ENCODE measurements at regions not wholly inside any gene's neighbourhood (a gene's known extent, or its start where the extent isn't known, plus 50 kb on each side); places are given as distances from the start of the nearest gene placed in this dataset.

GRCh38 chr5:5637173-5637572, 214.7 kb downstream of the ICE1 start:
- POLR2A ChIA-PET, result no interaction called here
- CTCF ChIA-PET, result no interaction called here
- no peak for DNase-seq (ENCODE audit: low read depth, low spot score)
- no peak for TF ChIP-seq CTCF (IDR thresholded peaks at IDR 0.05; ENCODE audit: insufficient read depth, low read length, missing control alignments)
- no peak overlapping the region for H3K4me3 ChIP-seq (ENCODE audit: low read depth, low read length)

DNA sequence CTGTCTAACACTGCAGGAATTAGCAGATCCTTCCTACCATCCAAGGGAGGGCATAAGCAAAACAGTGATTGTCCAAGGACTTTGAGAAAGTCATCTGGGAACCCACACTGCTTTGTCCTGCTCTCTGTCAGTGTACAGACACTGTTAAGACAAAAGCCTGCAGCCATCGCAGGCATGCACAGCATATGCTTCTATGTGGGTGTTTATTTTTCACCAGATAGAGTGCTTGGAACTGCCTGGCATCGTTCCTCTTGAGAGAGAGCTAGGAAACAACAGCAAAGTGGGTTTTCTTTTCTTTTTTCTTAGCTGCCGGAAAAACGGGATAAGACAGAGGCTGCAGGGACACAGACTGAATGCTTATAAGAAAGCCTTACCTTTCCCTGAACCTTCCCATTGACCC, 212.3 kb downstream of the ICE1 start:
- no peak for DNase-seq (ENCODE audit: low read depth, low spot score)
- TF ChIP-seq CTCF (IDR thresholded peaks at IDR 0.05; ENCODE audit: insufficient read depth, low read length, missing control alignments), result no peak
- ChIA-PET CTCF (no interaction called here), POLR2A (no interaction called here)
- no peak overlapping the region for H3K4me3 ChIP-seq (ENCODE audit: low read depth, low read length)

- H3K4me3 ChIP-seq (ENCODE audit: low read depth, low read length), result no peak overlapping the region
- CTCF ChIA-PET, result no interaction called here
- TF ChIP-seq CTCF (IDR thresholded peaks at IDR 0.05; ENCODE audit: insufficient read depth, low read length, missing control alignments), result no peak
- DNase-seq (ENCODE audit: low read depth, low spot score), result no peak
- POLR2A ChIA-PET, result no interaction called here
Observed at GRCh38 chr5:5633579-5633978, 211.1 kb downstream of the ICE1 start.

DNA sequence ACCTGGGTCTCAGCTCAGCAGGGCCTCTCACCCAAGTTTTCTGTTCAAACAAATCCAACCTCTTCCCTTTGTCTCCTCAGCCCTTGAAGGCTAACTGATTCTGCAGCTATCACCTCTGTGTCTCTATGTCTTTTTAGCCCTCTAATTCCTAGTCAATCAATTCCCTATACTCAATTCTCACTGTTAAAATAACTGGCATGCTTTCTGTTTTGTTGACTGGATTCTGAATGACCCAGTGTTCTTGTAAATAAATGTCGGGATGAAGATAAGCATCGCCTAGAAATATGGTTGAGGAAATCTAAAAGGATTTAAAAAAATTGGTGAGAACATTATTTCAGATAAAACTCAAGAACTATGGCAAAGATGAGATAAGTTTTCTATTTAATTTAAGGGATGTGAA, 210.2 kb downstream of the ICE1 start:
- no peak for TF ChIP-seq CTCF (IDR thresholded peaks at IDR 0.05; ENCODE audit: insufficient read depth, low read length, missing control alignments)
- DNase-seq (ENCODE audit: low read depth, low spot score), result no peak
- ChIA-PET CTCF (no interaction called here), POLR2A (no interaction called here)
- no peak overlapping the region for H3K4me3 ChIP-seq (ENCODE audit: low read depth, low read length)

DNA sequence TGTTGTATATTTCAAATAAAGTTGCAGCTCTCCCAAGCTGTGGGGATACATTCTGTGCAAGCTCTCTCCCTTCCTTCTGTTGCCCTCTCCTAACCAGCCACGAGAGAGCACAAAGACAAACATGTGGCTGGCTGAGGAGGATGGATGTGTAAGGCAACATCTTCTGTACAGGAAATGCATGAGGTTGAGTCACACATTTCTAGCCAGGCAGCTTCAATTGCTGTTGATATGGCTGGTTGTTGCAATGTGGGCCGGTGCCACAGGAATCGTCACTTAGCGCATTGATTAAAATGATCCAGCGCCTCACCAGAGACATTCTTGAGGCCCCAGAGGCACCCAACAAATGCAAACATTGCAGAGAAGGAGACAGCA, 207.1 kb downstream of the ICE1 start:
- no peak overlapping the region for H3K4me3 ChIP-seq (ENCODE audit: low read depth, low read length)
- TF ChIP-seq CTCF (IDR thresholded peaks at IDR 0.05; ENCODE audit: insufficient read depth, low read length, missing control alignments), result no peak
- ChIA-PET POLR2A (no interaction called here), CTCF (no interaction called here)
- no peak for DNase-seq (ENCODE audit: low read depth, low spot score)

DNA sequence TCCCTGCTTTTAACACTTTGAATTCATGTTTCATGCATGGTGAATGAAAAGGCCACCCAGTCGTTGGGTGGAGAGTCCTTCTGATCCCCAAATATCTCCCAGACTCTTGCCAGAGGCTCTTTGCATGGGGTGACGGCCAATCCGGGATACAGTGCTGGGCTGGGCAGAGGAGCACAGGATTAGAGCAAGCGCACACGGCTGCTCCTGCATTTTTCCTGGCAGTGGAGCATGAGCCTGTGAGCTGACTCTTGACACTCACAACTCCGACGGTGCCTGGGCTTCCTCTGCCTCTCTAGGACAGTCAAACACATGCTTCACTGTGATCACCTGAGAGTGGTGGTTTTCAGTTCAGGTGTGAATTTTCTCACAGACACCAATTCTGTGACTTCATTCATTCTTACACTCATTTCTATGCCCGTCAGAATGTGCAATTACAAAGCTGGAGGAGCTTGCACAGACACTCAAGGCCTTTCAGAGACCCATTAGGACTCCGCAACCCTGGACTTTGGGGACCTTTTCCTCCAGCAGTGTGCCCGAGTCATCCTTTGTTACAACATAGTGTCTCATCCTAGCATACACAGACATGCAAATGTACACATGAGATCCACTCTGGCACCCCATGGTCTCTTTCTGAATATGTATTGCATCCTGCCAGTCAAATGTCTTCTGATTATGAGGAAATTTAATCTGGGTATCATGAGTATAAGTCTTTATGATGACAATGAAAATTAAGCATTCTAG, 206.6 kb downstream of the ICE1 start:
- DNase-seq (ENCODE audit: low read depth, low spot score), result no peak
- no peak overlapping the region for H3K4me3 ChIP-seq (ENCODE audit: low read depth, low read length)
- TF ChIP-seq CTCF (IDR thresholded peaks at IDR 0.05; ENCODE audit: insufficient read depth, low read length, missing control alignments), result no peak
- ChIA-PET CTCF (no interaction called here), POLR2A (no interaction called here)

Measured in AG04449 (cell line).